GM12892 (cell line): ENCODE measurements at regions not wholly inside any gene's neighbourhood (a gene's known extent, or its start where the extent isn't known, plus 50 kb on each side); places are given as distances from the start of the nearest gene placed in this dataset.

ENCODE experiments used
- POLR2A ChIP-seq: IDR thresholded peaks from 2 replicates; pipeline ENCODE4 v1.6.1; 2011; ENCODE audit warnings: low read depth, low read length, control low read depth
- POLR2AphosphoS5 ChIP-seq: IDR thresholded peaks from 2 replicates; pipeline ENCODE4 v1.6.1; 2011; ENCODE audit warnings: low read depth, low read length, control low read depth
- TAF1 ChIP-seq: IDR thresholded peaks from 2 replicates; pipeline ENCODE4 v1.6.1; 2011; ENCODE audit warnings: low read depth, mild to moderate bottlenecking, control low read depth, low read length, borderline replicate concordance

- TF ChIP-seq POLR2A = no peak
- no peak for TF ChIP-seq POLR2AphosphoS5
- TF ChIP-seq TAF1 = no peak
Observed at GRCh38 chr3:175898194-175898593, 1039.1 kb downstream of the NAALADL2 start.
